ENCODE measurements at regions not wholly inside any gene's neighbourhood (a gene's known extent, or its start where the extent isn't known, plus 50 kb on each side); places are given as distances from the start of the nearest gene placed in this dataset.

GRCh38 chr3:152719264-152719663, 115.7 kb upstream of the P2RY1 start:
- Histone ChIP-seq H3K27me3 (replicated peaks; ENCODE audit: control insufficient read depth, insufficient read depth, low read length) (no peaks in the 10 kb centered on the region), H3K36me3 (ENCODE audit: control insufficient read depth, insufficient read depth, low read length) (no peaks in the 10 kb centered on the region), H3K9me3 (no peaks in the 10 kb centered on the region), H3K4me1 (peaks cover 18% of the 10 kb centered on the region; the same call in 1 of the 2 replicates), H3K4me3 (ENCODE audit: low read depth, low read length) (no peak overlapping the region)
- Mint-ChIP-seq H3K4me1 (ENCODE audit: low read depth, unreplicated experiment) (peaks cover 12% of the 10 kb centered on the region), H3K9me3 (ENCODE audit: unreplicated experiment) (no peaks in the 10 kb centered on the region), H3K4me3 (ENCODE audit: unreplicated experiment) (no peak overlapping the region), H3K27ac (ENCODE audit: unreplicated experiment) (no peak overlapping the region), H3K36me3 (ENCODE audit: insufficient read depth, unreplicated experiment) (no peaks in the 10 kb centered on the region), H3K27me3 (ENCODE audit: insufficient read depth, unreplicated experiment) (no peaks in the 10 kb centered on the region)
- intact Hi-C loops (cut with micrococcal nuclease; ENCODE audit: unreplicated experiment): loop anchor here (10.0 kb wide), 1 partner anchor 96 kb away; no protein-coding TSS in a partner anchor
- no peak for DNase-seq
- POLR2A ChIA-PET: no interaction called here
- CTCF ChIA-PET: no interaction called here
- no TSS peak for BruUV-seq (replicated peaks)
- TF ChIP-seq CTCF (IDR thresholded peaks at IDR 0.05; ENCODE audit: insufficient read depth in 1 of 2, low read depth in 1 of 2, low read length in 1 of 2, severe bottlenecking in 1 of 2, unreplicated experiment in 1 of 2): no peak

- no peaks in the 10 kb centered on the region for H3K9me3 Mint-ChIP-seq (ENCODE audit: unreplicated experiment)
Observed at GRCh38 chr3:152720951-152721718, 113.8 kb upstream of the P2RY1 start.

GRCh38 chr3:152724270-152724669, 110.7 kb upstream of the P2RY1 start:
- H3K4me1 Mint-ChIP-seq (ENCODE audit: low read depth, unreplicated experiment): peaks cover 15% of the 10 kb centered on the region
- Histone ChIP-seq H3K27me3 (replicated peaks; ENCODE audit: control insufficient read depth, insufficient read depth, low read length) (no peaks in the 10 kb centered on the region), H3K9me3 (no peaks in the 10 kb centered on the region), H3K4me3 (ENCODE audit: low read depth, low read length) (no peak overlapping the region), H3K36me3 (ENCODE audit: control insufficient read depth, insufficient read depth, low read length) (no peaks in the 10 kb centered on the region), H3K4me1 (peaks cover 17% of the 10 kb centered on the region; the same call in 1 of the 2 replicates)
- no peak for TF ChIP-seq CTCF (IDR thresholded peaks at IDR 0.05; ENCODE audit: insufficient read depth in 1 of 2, low read depth in 1 of 2, low read length in 1 of 2, severe bottlenecking in 1 of 2, unreplicated experiment in 1 of 2)
- peak overlapping the region; percentile 41 for H3K27ac Mint-ChIP-seq (ENCODE audit: unreplicated experiment)
- H3K36me3 Mint-ChIP-seq (ENCODE audit: insufficient read depth, unreplicated experiment): no peaks in the 10 kb centered on the region
- BruUV-seq (replicated peaks): no TSS peak
- DNase-seq: no peak
- H3K27me3 Mint-ChIP-seq (ENCODE audit: insufficient read depth, unreplicated experiment): no peaks in the 10 kb centered on the region
- intact Hi-C loops (cut with micrococcal nuclease; ENCODE audit: unreplicated experiment): no loop called here
- ChIA-PET POLR2A (no interaction called here), CTCF (no interaction called here)
- H3K4me3 Mint-ChIP-seq (ENCODE audit: unreplicated experiment): no peak overlapping the region
- H3K9me3 Mint-ChIP-seq (ENCODE audit: unreplicated experiment): no peaks in the 10 kb centered on the region

More at GRCh38 chr3:152720951-152721718, 113.8 kb upstream of the P2RY1 start:
- BruUV-seq (replicated peaks): no TSS peak
- POLR2A ChIA-PET: no interaction called here
- Mint-ChIP-seq H3K27ac (ENCODE audit: unreplicated experiment) (no peak overlapping the region), H3K36me3 (ENCODE audit: insufficient read depth, unreplicated experiment) (no peaks in the 10 kb centered on the region), H3K4me1 (ENCODE audit: low read depth, unreplicated experiment) (peaks cover 15% of the 10 kb centered on the region), H3K4me3 (ENCODE audit: unreplicated experiment) (no peak overlapping the region), H3K27me3 (ENCODE audit: insufficient read depth, unreplicated experiment) (no peaks in the 10 kb centered on the region)
- H3K27me3 ChIP-seq (replicated peaks; ENCODE audit: control insufficient read depth, insufficient read depth, low read length): no peaks in the 10 kb centered on the region
- TF ChIP-seq CTCF (IDR thresholded peaks at IDR 0.05; ENCODE audit: insufficient read depth in 1 of 2, low read depth in 1 of 2, low read length in 1 of 2, severe bottlenecking in 1 of 2, unreplicated experiment in 1 of 2): no peak
- no peak overlapping the region for H3K4me3 ChIP-seq (ENCODE audit: low read depth, low read length)
- H3K4me1 ChIP-seq: peaks cover 27% of the 10 kb centered on the region; the same call in 1 of the 2 replicates
- no peaks in the 10 kb centered on the region for H3K9me3 ChIP-seq
- DNase-seq: no peak
- CTCF ChIA-PET: no interaction called here
- H3K36me3 ChIP-seq (ENCODE audit: control insufficient read depth, insufficient read depth, low read length): no peaks in the 10 kb centered on the region
- intact Hi-C loops (cut with micrococcal nuclease; ENCODE audit: unreplicated experiment): no loop called here

Data from Caco-2 (cell line).